ENCODE measurements at regions not wholly inside any gene's neighbourhood (a gene's known extent, or its start where the extent isn't known, plus 50 kb on each side); places are given as distances from the start of the nearest gene placed in this dataset.
"Not testable (repeated sequence)": the region's sequence is repeated elsewhere in the genome, so short reads cannot be mapped to it uniquely, and the experiment has no call there.

- peak; percentile 73 to 89 (median 73) for DNase-seq
Measured at GRCh38 chr2:145752091-145752806, 1232.3 kb upstream of the ZEB2 start.

GRCh38 chr2:145751629-145752028 is 1231.7 kb upstream of the ZEB2 start:
- peak in 1 of 3 donors; percentile 36 for DNase-seq

GRCh38 chr2:145751155-145751554 is 1231.2 kb upstream of the ZEB2 start:
- DNase-seq: peak in 1 of 3 donors; percentile 34

- peak in 1 of 3 donors; percentile 52 for DNase-seq
Measured at GRCh38 chr2:145750612-145751011, 1230.7 kb upstream of the ZEB2 start.

GRCh38 chr2:145750144-145750543 is 1230.2 kb upstream of the ZEB2 start:
- DNase-seq: no peak

- no peak for DNase-seq
Measured at GRCh38 chr2:145749556-145749955, 1229.6 kb upstream of the ZEB2 start.

GRCh38 chr2:145748927-145749326 is 1229.0 kb upstream of the ZEB2 start:
- no peak for DNase-seq

- no peak for DNase-seq
Measured at GRCh38 chr2:145747715-145748114, 1227.8 kb upstream of the ZEB2 start.

- not testable (repeated sequence) for DNase-seq
Measured at GRCh38 chr2:145745387-145745721, 1225.4 kb upstream of the ZEB2 start.

- DNase-seq: peak in 1 of 3 donors; percentile 86
Measured at GRCh38 chr2:145744541-145745386, 1224.8 kb upstream of the ZEB2 start.

GRCh38 chr2:145743011-145743410 is 1223.1 kb upstream of the ZEB2 start:
- DNase-seq: peak in 1 of 3 donors; percentile 36

- DNase-seq: no peak
Measured at GRCh38 chr2:145741636-145742035, 1221.7 kb upstream of the ZEB2 start.

- no peak for DNase-seq
Measured at GRCh38 chr2:145741181-145741580, 1221.3 kb upstream of the ZEB2 start.

GRCh38 chr2:145740302-145740701 is 1220.4 kb upstream of the ZEB2 start:
- no peak for DNase-seq

GRCh38 chr2:145739681-145740080 is 1219.8 kb upstream of the ZEB2 start:
- DNase-seq: no peak

GRCh38 chr2:145736871-145737270 is 1217.0 kb upstream of the ZEB2 start:
- DNase-seq: no peak

- DNase-seq: no peak
Measured at GRCh38 chr2:145731467-145731866, 1211.5 kb upstream of the ZEB2 start.

- no peak for DNase-seq
Measured at GRCh38 chr2:145729993-145730770, 1210.3 kb upstream of the ZEB2 start.

- DNase-seq: no peak
Measured at GRCh38 chr2:145729481-145729880, 1209.6 kb upstream of the ZEB2 start.

GRCh38 chr2:145728511-145728910 is 1208.6 kb upstream of the ZEB2 start:
- peak in 1 of 3 donors; percentile 32 for DNase-seq

GRCh38 chr2:145725876-145726275 is 1206.0 kb upstream of the ZEB2 start:
- no peak for DNase-seq

GRCh38 chr2:145724311-145724898 is 1204.5 kb upstream of the ZEB2 start:
- DNase-seq: no peak
